22Rv1 (cell line): ENCODE measurements at regions not wholly inside any gene's neighbourhood (a gene's known extent, or its start where the extent isn't known, plus 50 kb on each side); places are given as distances from the start of the nearest gene placed in this dataset.
"Not testable (repeated sequence)": the region's sequence is repeated elsewhere in the genome, so short reads cannot be mapped to it uniquely, and the experiment has no call there.

Source experiments
- CTCF ChIP-seq: fragments of 450-650 bp; IDR thresholded peaks from 2 replicates; pipeline ENCODE4 v1.5.1; 2017; ENCODE audit warnings: mild to moderate bottlenecking
- ZFX ChIP-seq: fragments of 450-650 bp; IDR thresholded peaks from 2 replicates; pipeline ENCODE4 v1.6.1; 2017; ENCODE audit warnings: antibody characterized with exemption, borderline replicate concordance

- not testable (repeated sequence) for TF ChIP-seq CTCF, ZFX
Measured at GRCh38 chr14:95625710-95626109, 60.5 kb upstream of the TCL1B start.
